Parathyroid adenoma (tissue), 2 donors: ENCODE measurements at regions not wholly inside any gene's neighbourhood (a gene's known extent, or its start where the extent isn't known, plus 50 kb on each side); places are given as distances from the start of the nearest gene placed in this dataset.

Experiments
- H2AFZ ChIP-seq: fragments of 300-600 bp; sonication (generic); one replicate; pipeline ENCODE4 v1.7.0; 2017; ENCODE audit warnings: antibody characterized with exemption, mild to moderate bottlenecking
- H3K27ac ChIP-seq: fragments of 300-600 bp; sonication (generic); one replicate; pipeline ENCODE4 v1.7.0; 2017
- H3K27me3 ChIP-seq: fragments of 300-600 bp; sonication (generic); one replicate; pipeline ENCODE4 v1.7.0; 2017; ENCODE audit warnings: low read length; ENCODE audit not compliant: control insufficient read depth, insufficient read depth
- H3K36me3 ChIP-seq: fragments of 300-600 bp; sonication (generic); one replicate; pipeline ENCODE4 v1.7.0; 2017; ENCODE audit warnings: low read length; ENCODE audit not compliant: control insufficient read depth, insufficient read depth
- H3K4me1 ChIP-seq: fragments of 300-600 bp; sonication (generic); one replicate; pipeline ENCODE4 v1.7.0; 2017; ENCODE audit warnings: control low read depth
- H3K4me2 ChIP-seq: fragments of 300-600 bp; sonication (generic); one replicate; pipeline ENCODE4 v1.7.0; 2017; ENCODE audit warnings: low read length
- H3K4me3 ChIP-seq: fragments of 300-600 bp; sonication (generic); one replicate; pipeline ENCODE4 v1.7.0; 2017; ENCODE audit warnings: low read depth, low read length
- H3K79me2 ChIP-seq: fragments of 300-600 bp; sonication (generic); one replicate; pipeline ENCODE4 v1.7.0; 2017; ENCODE audit warnings: control low read depth
- H3K9ac ChIP-seq: fragments of 300-600 bp; sonication (generic); one replicate; pipeline ENCODE4 v1.7.0; 2017; ENCODE audit warnings: mild to moderate bottlenecking
- H3K9me3 ChIP-seq: fragments of 300-600 bp; sonication (generic); one replicate; pipeline ENCODE4 v1.7.0; 2017; ENCODE audit warnings: low read length; ENCODE audit not compliant: control insufficient read depth
- CTCF ChIP-seq: fragments of 300-600 bp; sonication (generic); IDR thresholded peaks from one replicate; pipeline ENCODE4 v1.7.0; 2017; ENCODE audit warnings: antibody characterized with exemption, mild to moderate bottlenecking
- donor health status: primary hyperparathyroidism.

- Histone ChIP-seq H3K27me3 (no peaks in the 10 kb centered on the region), H3K79me2 (no peaks in the 10 kb centered on the region), H3K9ac (no peak overlapping the region), H3K36me3 (no peaks in the 10 kb centered on the region), H3K4me1 (peaks cover 2% of the 10 kb centered on the region), H2AFZ (no peak overlapping the region), H3K4me2 (no peak overlapping the region), H3K4me3 (no peak overlapping the region), H3K9me3 (no peaks in the 10 kb centered on the region), H3K27ac (no peak overlapping the region)
- TF ChIP-seq CTCF: no peak
Measured at GRCh38 chr18:23317975-23318675, 135.0 kb upstream of the RIOK3 start.

DNA sequence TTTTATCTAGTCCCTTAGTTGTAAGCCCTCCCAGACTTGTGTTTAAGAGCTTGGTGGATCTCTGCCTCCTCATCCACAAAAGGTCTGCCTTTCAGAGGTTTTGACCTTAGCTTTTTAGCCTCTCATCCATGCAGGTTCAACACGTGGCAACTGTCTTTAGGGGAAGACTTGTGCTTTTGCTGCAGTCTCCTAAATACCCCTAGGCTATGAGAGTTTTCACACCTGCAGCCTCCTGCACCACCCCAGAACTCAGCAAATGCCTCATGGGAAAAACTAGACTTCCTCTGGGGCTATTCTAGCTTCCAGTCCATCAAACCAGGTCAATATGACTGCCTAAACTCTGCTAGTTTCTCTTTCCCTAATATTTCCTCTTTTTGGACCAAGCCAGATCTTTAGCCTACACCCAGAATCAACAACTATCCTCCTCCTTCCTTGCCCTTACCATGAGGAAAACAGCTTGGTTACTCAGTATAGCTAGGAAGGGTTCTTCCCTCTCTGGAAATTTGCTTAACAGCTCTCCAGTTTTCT lies 132.3 kb upstream of the RIOK3 start:
- no peak for TF ChIP-seq CTCF
- Histone ChIP-seq H3K4me2 (no peak overlapping the region), H2AFZ (no peak overlapping the region), H3K79me2 (no peaks in the 10 kb centered on the region), H3K27me3 (no peaks in the 10 kb centered on the region), H3K36me3 (no peaks in the 10 kb centered on the region), H3K27ac (no peak overlapping the region), H3K9me3 (no peaks in the 10 kb centered on the region), H3K4me1 (peaks cover 7% of the 10 kb centered on the region), H3K9ac (no peak overlapping the region), H3K4me3 (no peak overlapping the region)

- Histone ChIP-seq H3K27ac (no peak overlapping the region), H3K36me3 (no peaks in the 10 kb centered on the region)
Measured at GRCh38 chr18:23321996-23322395, 131.1 kb upstream of the RIOK3 start.

DNA sequence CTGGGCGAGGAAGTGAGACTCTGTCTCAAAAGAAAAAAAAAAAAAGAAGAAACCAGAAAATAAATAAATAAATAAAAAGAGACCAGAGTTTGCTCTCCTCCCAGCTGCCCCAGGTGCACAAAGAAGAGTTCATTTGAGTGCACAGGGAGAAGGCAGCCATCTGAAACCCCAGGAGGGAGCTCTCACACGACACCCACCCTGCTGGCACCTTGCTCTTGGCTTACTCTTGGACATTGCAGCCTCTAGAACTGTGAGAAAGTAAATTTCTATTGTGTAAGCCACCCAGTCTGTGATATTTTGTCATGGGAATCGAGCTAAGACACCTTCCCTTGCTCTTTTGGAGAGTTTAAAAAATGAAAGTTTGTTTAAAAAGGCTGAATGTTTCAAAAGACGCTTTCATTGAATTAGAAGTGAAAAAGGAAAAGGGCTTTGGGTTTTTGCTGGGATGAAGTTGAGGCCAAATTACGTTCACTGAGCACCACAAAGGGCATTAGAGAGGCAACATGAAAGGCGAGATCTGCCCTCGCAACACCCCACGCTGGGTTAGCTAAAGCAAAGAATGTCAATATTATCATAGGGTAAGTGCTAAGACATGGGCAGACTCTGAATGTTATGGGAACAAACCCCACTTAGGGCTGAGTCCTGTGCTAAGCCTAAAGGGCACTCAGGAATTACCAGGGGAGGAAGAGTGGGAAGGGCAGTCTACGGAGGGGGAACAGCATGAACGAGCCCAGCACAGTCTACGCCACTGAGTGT lies 128.9 kb upstream of the RIOK3 start:
- no peak overlapping the region for H3K4me2 ChIP-seq
- H3K4me3 ChIP-seq: no peak overlapping the region
- no peak overlapping the region for H3K27ac ChIP-seq
- no peak overlapping the region for H3K9ac ChIP-seq
- H3K9me3 ChIP-seq: no peaks in the 10 kb centered on the region
- no peak for TF ChIP-seq CTCF
- no peak overlapping the region for H2AFZ ChIP-seq
- H3K4me1 ChIP-seq: peaks cover 7% of the 10 kb centered on the region
- H3K79me2 ChIP-seq: no peaks in the 10 kb centered on the region
- no peaks in the 10 kb centered on the region for H3K27me3 ChIP-seq
- no peaks in the 10 kb centered on the region for H3K36me3 ChIP-seq

More at GRCh38 chr18:23321996-23322395, 131.1 kb upstream of the RIOK3 start:
- Histone ChIP-seq H3K9ac (no peak overlapping the region), H3K9me3 (no peaks in the 10 kb centered on the region), H2AFZ (no peak overlapping the region), H3K4me2 (no peak overlapping the region), H3K79me2 (no peaks in the 10 kb centered on the region), H3K27me3 (no peaks in the 10 kb centered on the region), H3K4me3 (no peak overlapping the region), H3K4me1 (peaks cover 7% of the 10 kb centered on the region)
- no peak for TF ChIP-seq CTCF
